ENCODE measurements at regions not wholly inside any gene's neighbourhood (a gene's known extent, or its start where the extent isn't known, plus 50 kb on each side); places are given as distances from the start of the nearest gene placed in this dataset.
A peak's percentile ranks its signal among the peaks of the same experiment; 100 is the strongest.

GRCh38 chr9:81244631-81245030, 444.7 kb downstream of the TLE1 start:
- no peak for DNase-seq

- no peak for DNase-seq
Observed at GRCh38 chr9:81242866-81243265, 446.5 kb downstream of the TLE1 start.

GRCh38 chr9:81239388-81239787, 450.0 kb downstream of the TLE1 start:
- no peak for DNase-seq

GRCh38 chr9:81237565-81238231, 451.6 kb downstream of the TLE1 start:
- DNase-seq: no peak

GRCh38 chr9:81234924-81235610, 454.3 kb downstream of the TLE1 start:
- no peak for DNase-seq

GRCh38 chr9:81231011-81231410, 458.3 kb downstream of the TLE1 start:
- no peak for DNase-seq

GRCh38 chr9:81227507-81228245, 461.7 kb downstream of the TLE1 start:
- no peak for DNase-seq

- no peak for DNase-seq
Observed at GRCh38 chr9:81225596-81225995, 463.8 kb downstream of the TLE1 start.

- no peak for DNase-seq
Observed at GRCh38 chr9:81224166-81225081, 464.9 kb downstream of the TLE1 start.

- DNase-seq: no peak
Observed at GRCh38 chr9:81214975-81215374, 474.4 kb downstream of the TLE1 start.

- no peak for DNase-seq
Observed at GRCh38 chr9:81213456-81213855, 475.9 kb downstream of the TLE1 start.

- no peak for DNase-seq
Observed at GRCh38 chr9:81211741-81212140, 477.6 kb downstream of the TLE1 start.

- DNase-seq: no peak
Observed at GRCh38 chr9:81207651-81208050, 481.7 kb downstream of the TLE1 start.

GRCh38 chr9:81202292-81202691, 487.1 kb downstream of the TLE1 start:
- no peak for DNase-seq

GRCh38 chr9:81195206-81195605, 494.1 kb downstream of the TLE1 start:
- DNase-seq: no peak

GRCh38 chr9:81193362-81194339, 495.7 kb downstream of the TLE1 start:
- DNase-seq: no peak

GRCh38 chr9:81191222-81191621, 498.1 kb downstream of the TLE1 start:
- DNase-seq: no peak

GRCh38 chr9:81190659-81191058, 498.7 kb downstream of the TLE1 start:
- peak in 1 of 2 experiments; percentile 2 for DNase-seq

GRCh38 chr9:81183761-81184160, 505.6 kb downstream of the TLE1 start:
- no peak for DNase-seq

- DNase-seq: no peak
Observed at GRCh38 chr9:81182431-81182830, 506.9 kb downstream of the TLE1 start.

GRCh38 chr9:81174023-81174422, 515.3 kb downstream of the TLE1 start:
- DNase-seq: peak; percentile 13 to 14

- no peak for DNase-seq
Observed at GRCh38 chr9:81171689-81172088, 517.7 kb downstream of the TLE1 start.

All from Kasumi-1 (cell line).